K562 (cell line): ENCODE measurements at regions not wholly inside any gene's neighbourhood (a gene's known extent, or its start where the extent isn't known, plus 50 kb on each side); places are given as distances from the start of the nearest gene placed in this dataset.

ENCODE experiments used
- ATAC-seq: fragments of 200-7000 bp; cut with Tn5 transposase; 3 replicates; pipeline ENCODE4 v1.9.1; 2020; ENCODE audit warnings: moderate library complexity
- BruUV-seq: library from RNA; stranded (reverse); fragments of 400-500 nt; replicated peaks from 2 replicates; lab custom pipeline; 2021; lab: Mats Ljungman, UMichigan
- CTCF ChIA-PET: fragments of 300-600 bp; formaldehyde crosslinking; extraction: SDS; loops from one replicate; lab custom pipeline; 2021; ENCODE audit warnings: low intra/inter-chr PET ratio; lab: Yijun Ruan, JAX
- POLR2A ChIA-PET: fragments of 300-600, 350-650 bp; sonication (Branson Sonifier 250); formaldehyde crosslinking; extraction: SDS; loops from one replicate; lab custom pipeline; 2021; ENCODE audit warnings: antibody characterized with exemption, inconsistent platforms; lab: Yijun Ruan, JAX
- DNase-seq, 4 experiments: peaks; one replicate each; pipeline versions ENCODE4 v3.0.0 to v3.0.0-alpha.2; 2011 to 2018; ENCODE audit warnings: low spot score in 3 of 4, mixed read lengths in 3 of 4; ENCODE audit errors: extremely low read depth in 1 of 4
- FAIRE-seq: peaks from 2 replicates; lab custom pipeline; 2011; peaks lifted over from hg19 to GRCh38; lab: Jason Lieb, UNC
- H2AFZ ChIP-seq: 2 replicates; pipeline ENCODE4 v1.6.0; 2011; ENCODE audit warnings: low read depth, low read length, control low read depth, inconsistent platforms
- H3K27ac ChIP-seq: fragments of 200-600 bp; 3 replicates; pipeline ENCODE4 v1.8.0; 2011; ENCODE audit warnings: low read depth, mild to moderate bottlenecking, control low read depth, inconsistent platforms, low read length, moderate library complexity, mixed read lengths; ENCODE audit errors: extremely low read depth
- H3K27me3 ChIP-seq, 2 experiments: fragments of 300-600 bp in 1 of 2; 2 replicates in 1 of 2; 3 replicates in 1 of 2; pipeline versions ENCODE4 v1.6.0 to v1.8.0; 2011; ENCODE audit warnings: inconsistent platforms in 2 of 2, low read length in 2 of 2, mild to moderate bottlenecking in 1 of 2, mixed read lengths in 1 of 2, moderate library complexity in 1 of 2; ENCODE audit not compliant: control insufficient read depth in 2 of 2, insufficient read depth in 2 of 2
- H3K36me3 ChIP-seq: fragments of 300-600 bp; 3 replicates; pipeline ENCODE4 v1.8.0; 2011; ENCODE audit warnings: mild to moderate bottlenecking, low read length, inconsistent platforms; ENCODE audit not compliant: control insufficient read depth, insufficient read depth
- H3K4me1 ChIP-seq, 2 experiments: fragments of 200-600 bp in 1 of 2; replicated peaks in 1 of 2; 2 replicates in 1 of 2; 3 replicates in 1 of 2; pipeline versions ENCODE4 v1.5.1 to v1.8.0; 2011; ENCODE audit warnings: inconsistent platforms in 2 of 2, low read length in 2 of 2, mild to moderate bottlenecking in 1 of 2, mixed read lengths in 1 of 2, moderate library complexity in 1 of 2; ENCODE audit not compliant: control insufficient read depth in 2 of 2, insufficient read depth in 2 of 2
- H3K4me2 ChIP-seq: 2 replicates; pipeline ENCODE4 v1.6.1; 2011; ENCODE audit warnings: low read length, control low read depth, inconsistent platforms, mixed read lengths; ENCODE audit not compliant: insufficient read depth
- H3K4me3 ChIP-seq: fragments of 200-600 bp; sonication (generic), shearing (Covaris generic); 2 replicates; pipeline ENCODE4 v1.5.1; 2016; ENCODE audit warnings: control low read depth, inconsistent platforms
- H3K79me2 ChIP-seq: fragments of 200-600 bp; 3 replicates; pipeline ENCODE4 v1.8.0; 2011; ENCODE audit warnings: low read length, inconsistent platforms; ENCODE audit not compliant: control insufficient read depth, insufficient read depth
- H3K9ac ChIP-seq, 2 experiments: 2 replicates each; pipeline versions ENCODE4 v1.6.0 to v1.6.1; 2011; ENCODE audit warnings: low read depth in 2 of 2, low read length in 2 of 2, control low read depth in 1 of 2, inconsistent platforms in 1 of 2, mild to moderate bottlenecking in 1 of 2, mixed read lengths in 1 of 2; ENCODE audit not compliant: insufficient read depth in 1 of 2
- H3K9me1 ChIP-seq: one replicate; pipeline ENCODE4 v1.6.0; 2011; ENCODE audit warnings: inconsistent platforms, mild to moderate bottlenecking, low read length, moderate library complexity; ENCODE audit not compliant: control insufficient read depth, insufficient read depth
- H3K9me3 ChIP-seq: replicated peaks from 2 replicates; pipeline ENCODE4 v1.5.1; 2011; ENCODE audit warnings: low read depth, low read length, inconsistent platforms; ENCODE audit not compliant: control insufficient read depth, insufficient read depth
- H4K20me1 ChIP-seq: replicated peaks from 2 replicates; pipeline ENCODE4 v1.6.1; 2011; ENCODE audit warnings: low read length, inconsistent platforms, mixed read lengths; ENCODE audit not compliant: control insufficient read depth, insufficient read depth
- C11orf30 ChIP-seq: fragments of 450-650 bp; IDR thresholded peaks from 2 replicates; pipeline ENCODE4 v1.6.1; 2016; ENCODE audit warnings: low read depth, mild to moderate bottlenecking
- E2F8 ChIP-seq: fragments of 450-650 bp; IDR thresholded peaks from 2 replicates; pipeline ENCODE4 v1.7.1; 2018; ENCODE audit warnings: mild to moderate bottlenecking, low read depth; ENCODE audit not compliant: partially characterized antibody
- ELF2 ChIP-seq: fragments of 250-450 bp; sonication (Bioruptor Pico); IDR thresholded peaks from 2 replicates; pipeline ENCODE4 v1.5.0; 2021; ENCODE audit warnings: mild to moderate bottlenecking
- KLF6 ChIP-seq: fragments of 250-450 bp; sonication (Bioruptor Pico); IDR thresholded peaks from 2 replicates; pipeline ENCODE4 v1.4.0; 2020; ENCODE audit warnings: mild to moderate bottlenecking, moderate library complexity, borderline replicate concordance
- MAFF ChIP-seq: IDR thresholded peaks from 2 replicates; pipeline ENCODE4 v1.6.1; 2012; ENCODE audit warnings: low read length, improper control_type of control experiment
- MAFG ChIP-seq: fragments of 450-650 bp; conservative IDR thresholded peaks from 2 replicates; pipeline ENCODE4 v1.6.1; 2016; ENCODE audit warnings: missing genetic modification characterization, missing compliant biosample characterization
- STAT5B ChIP-seq: fragments of 250-450 bp; sonication (Bioruptor Pico); IDR thresholded peaks from 2 replicates; pipeline ENCODE4 v1.8.0; 2021; ENCODE audit warnings: mild to moderate bottlenecking, inconsistent platforms
- THRAP3 ChIP-seq: fragments of 450-650 bp; IDR thresholded peaks from 2 replicates; pipeline ENCODE4 v1.6.1; 2016; ENCODE audit warnings: mild to moderate bottlenecking, inconsistent platforms, borderline replicate concordance
- TOE1 ChIP-seq, 2 experiments: fragments of 450-650 bp in 1 of 2; sonication (generic) in 1 of 2; formaldehyde crosslinking in 1 of 2; IDR thresholded peaks; 2 replicates each; pipeline versions ENCODE4 v1.7.1 to v1.8.0; 2016 to 2022; ENCODE audit warnings: borderline replicate concordance in 2 of 2, mild to moderate bottlenecking in 2 of 2, antibody characterized with exemption in 1 of 2, inconsistent platforms in 1 of 2, low read depth in 1 of 2, missing genetic modification reagents in 1 of 2, moderate library complexity in 1 of 2
- XRCC3 ChIP-seq: fragments of 450-650 bp; IDR thresholded peaks from 2 replicates; pipeline ENCODE4 v1.6.1; 2017; ENCODE audit warnings: mild to moderate bottlenecking, moderate library complexity
- ZKSCAN1 ChIP-seq: fragments of 150-350 bp; IDR thresholded peaks from 2 replicates; pipeline ENCODE4 v1.6.1; 2016; ENCODE audit warnings: low read depth, low read length
- ZNF316 ChIP-seq: fragments of 450-650 bp; IDR thresholded peaks from 2 replicates; pipeline ENCODE4 v1.6.1; 2016
- WGBS: fragments of 100-300 bp; shearing (Covaris generic); methylation state at CpG from one replicate; pipeline ENCODE4 v1.1.6; 2016; ENCODE audit warnings: low coverage, mixed read lengths; ENCODE audit not compliant: insufficient coverage; ENCODE audit errors: missing lambda C conversion rate; 5-methylcytosine and 5-hydroxymethylcytosine counted together
- in situ Hi-C: fragments of 300-500 bp; cut with MboI; formaldehyde crosslinking; loops from 4 replicates; pipeline ENCODE4 v1.15.0; 2018; ENCODE audit warnings: inconsistent platforms, mixed read lengths
- intact Hi-C: fragments of 100-400 bp; cut with micrococcal nuclease; formaldehyde crosslinking; loops from 2 replicates; pipeline ENCODE4 v1.14.2; 2022
- TF ChIP-seq, protein P1 (sequence below): sonication (generic); formaldehyde crosslinking; IDR thresholded peaks from 2 replicates; pipeline ENCODE4 v1.8.1; 2023; ENCODE audit warnings: mild to moderate bottlenecking, missing genetic modification reagents

DNA sequence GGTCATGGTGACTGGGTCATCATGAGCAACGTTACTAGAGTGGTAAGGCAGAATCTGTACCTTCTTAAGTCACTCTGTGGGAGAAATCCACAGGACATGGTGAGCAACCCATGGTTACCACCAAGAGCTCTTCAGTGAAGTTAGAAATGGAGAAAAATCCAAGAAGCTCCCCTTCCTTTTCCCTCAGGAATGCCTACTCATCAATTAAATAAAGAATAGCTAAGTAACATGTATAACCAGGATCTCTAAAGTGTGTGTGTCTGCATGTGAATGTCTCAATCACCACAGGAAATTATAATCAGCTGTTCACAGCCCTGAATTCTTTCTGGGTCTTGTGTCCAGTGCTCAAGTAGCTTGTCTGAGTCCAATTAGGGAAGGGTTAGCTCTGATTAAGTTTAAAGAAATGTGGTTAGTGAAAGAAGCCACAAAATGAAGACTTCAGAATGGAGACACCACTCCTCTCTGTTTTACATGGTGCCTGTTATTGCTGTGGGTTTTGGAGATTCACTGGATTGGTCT lies 73.2 kb downstream of the SEM1 start:
- Histone ChIP-seq H3K4me3 (no peak overlapping the region), H3K4me2 (no peak overlapping the region), H3K27ac (no peak overlapping the region), H3K9ac (no peak overlapping the region), H3K36me3 (no peaks in the 10 kb centered on the region)
- no TSS peak for BruUV-seq
- intact Hi-C loops = no loop called here
- no peak for DNase-seq
- no peak for ATAC-seq
- TF ChIP-seq XRCC3 (no peak), KLF6 (no peak), C11orf30 (0 out of 2 replicates have a peak, but pooled peaks have one; percentile 18), MAFG (tag) (0 out of 2 replicates have a peak, but pooled peaks have one; percentile 19), THRAP3 (no peak), ZNF316 (peak; percentile 45; the same call in 1 of the 2 replicates), TOE1 (IDR thresholded peaks at IDR 0.05; ENCODE audit: borderline replicate concordance) (no peak), TOE1 (CRISPR knock-in tag; IDR thresholded peaks at IDR 0.05; ENCODE audit: borderline replicate concordance, low read depth) (no peak), MAFF (peak; percentile 21; the same call in 1 of the 2 replicates), ELF2 (CRISPR knock-in tag) (no peak), E2F8 (no peak), STAT5B (CRISPR knock-in tag) (no peak), ZKSCAN1 (no peak)
- TF ChIP-seq, protein P1, sequence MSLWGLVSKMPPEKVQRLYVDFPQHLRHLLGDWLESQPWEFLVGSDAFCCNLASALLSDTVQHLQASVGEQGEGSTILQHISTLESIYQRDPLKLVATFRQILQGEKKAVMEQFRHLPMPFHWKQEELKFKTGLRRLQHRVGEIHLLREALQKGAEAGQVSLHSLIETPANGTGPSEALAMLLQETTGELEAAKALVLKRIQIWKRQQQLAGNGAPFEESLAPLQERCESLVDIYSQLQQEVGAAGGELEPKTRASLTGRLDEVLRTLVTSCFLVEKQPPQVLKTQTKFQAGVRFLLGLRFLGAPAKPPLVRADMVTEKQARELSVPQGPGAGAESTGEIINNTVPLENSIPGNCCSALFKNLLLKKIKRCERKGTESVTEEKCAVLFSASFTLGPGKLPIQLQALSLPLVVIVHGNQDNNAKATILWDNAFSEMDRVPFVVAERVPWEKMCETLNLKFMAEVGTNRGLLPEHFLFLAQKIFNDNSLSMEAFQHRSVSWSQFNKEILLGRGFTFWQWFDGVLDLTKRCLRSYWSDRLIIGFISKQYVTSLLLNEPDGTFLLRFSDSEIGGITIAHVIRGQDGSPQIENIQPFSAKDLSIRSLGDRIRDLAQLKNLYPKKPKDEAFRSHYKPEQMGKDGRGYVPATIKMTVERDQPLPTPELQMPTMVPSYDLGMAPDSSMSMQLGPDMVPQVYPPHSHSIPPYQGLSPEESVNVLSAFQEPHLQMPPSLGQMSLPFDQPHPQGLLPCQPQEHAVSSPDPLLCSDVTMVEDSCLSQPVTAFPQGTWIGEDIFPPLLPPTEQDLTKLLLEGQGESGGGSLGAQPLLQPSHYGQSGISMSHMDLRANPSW (CRISPR knock-in tag) = no peak
- TF ChIP-seq, all 486 proteins: peak for 4
- 0% methylated on average over 1 of the region's 1 CpG for WGBS
- no peak for FAIRE-seq
- CTCF ChIA-PET = no interaction called here
- Histone ChIP-seq H4K20me1 (no peaks in the 10 kb centered on the region), H3K4me1 (no peaks in the 10 kb centered on the region), H3K9me1 (no peaks in the 10 kb centered on the region), H3K79me2 (no peaks in the 10 kb centered on the region), H2AFZ (no peak overlapping the region), H3K9me3 (no peaks in the 10 kb centered on the region), H3K27me3 (no peaks in the 10 kb centered on the region)
- in situ Hi-C loops = no loop called here
- POLR2A ChIA-PET = interaction anchor here (0.6 kb wide), 1 partner anchor 670 kb away, joined by 3 read pairs; no protein-coding TSS in a partner anchor
